ENCODE measurements at regions not wholly inside any gene's neighbourhood (a gene's known extent, or its start where the extent isn't known, plus 50 kb on each side); places are given as distances from the start of the nearest gene placed in this dataset.
A peak's percentile ranks its signal among the peaks of the same experiment; 100 is the strongest.
"Not testable (repeated sequence)": the region's sequence is repeated elsewhere in the genome, so short reads cannot be mapped to it uniquely, and the experiment has no call there.

GRCh38 chr2:8331068-8331467 lies 350.8 kb upstream of the ID2 start:
- no peak for DNase-seq

GRCh38 chr2:8332646-8333045 lies 349.2 kb upstream of the ID2 start:
- DNase-seq = no peak

- DNase-seq = no peak
Measured at GRCh38 chr2:8333177-8333831, 348.6 kb upstream of the ID2 start.

- not testable (repeated sequence) for DNase-seq
Measured at GRCh38 chr2:8333832-8334187, 348.0 kb upstream of the ID2 start.

- DNase-seq = no peak
Measured at GRCh38 chr2:8334866-8335325, 347.0 kb upstream of the ID2 start.

- DNase-seq = no peak
Measured at GRCh38 chr2:8335801-8336200, 346.1 kb upstream of the ID2 start.

GRCh38 chr2:8337321-8337720 lies 344.5 kb upstream of the ID2 start:
- no peak for DNase-seq

GRCh38 chr2:8342407-8342806 lies 339.4 kb upstream of the ID2 start:
- DNase-seq = no peak

GRCh38 chr2:8343031-8343430 lies 338.8 kb upstream of the ID2 start:
- no peak for DNase-seq

- no peak for DNase-seq
Measured at GRCh38 chr2:8344144-8345097, 337.4 kb upstream of the ID2 start.

GRCh38 chr2:8345200-8345599 lies 336.7 kb upstream of the ID2 start:
- no peak for DNase-seq

GRCh38 chr2:8346208-8346607 lies 335.6 kb upstream of the ID2 start:
- no peak for DNase-seq

GRCh38 chr2:8346706-8347430 lies 335.0 kb upstream of the ID2 start:
- no peak for DNase-seq

GRCh38 chr2:8348911-8349310 lies 332.9 kb upstream of the ID2 start:
- not testable (repeated sequence) for DNase-seq

GRCh38 chr2:8352296-8352695 lies 329.6 kb upstream of the ID2 start:
- DNase-seq = no peak

GRCh38 chr2:8352989-8353388 lies 328.9 kb upstream of the ID2 start:
- DNase-seq = no peak

- DNase-seq = peak; percentile 76 to 93
Measured at GRCh38 chr2:8355102-8355859, 326.6 kb upstream of the ID2 start.

- no peak for DNase-seq
Measured at GRCh38 chr2:8357738-8358518, 323.9 kb upstream of the ID2 start.

GRCh38 chr2:8361930-8362329 lies 319.9 kb upstream of the ID2 start:
- no peak for DNase-seq

GRCh38 chr2:8363161-8363560 lies 318.7 kb upstream of the ID2 start:
- DNase-seq = no peak

GRCh38 chr2:8364668-8365067 lies 317.2 kb upstream of the ID2 start:
- DNase-seq = no peak

- DNase-seq = no peak
Measured at GRCh38 chr2:8365331-8365910, 316.4 kb upstream of the ID2 start.
